GM21390 (cell line): ENCODE measurements at regions not wholly inside any gene's neighbourhood (a gene's known extent, or its start where the extent isn't known, plus 50 kb on each side); places are given as distances from the start of the nearest gene placed in this dataset.
"Not testable (repeated sequence)": the region's sequence is repeated elsewhere in the genome, so short reads cannot be mapped to it uniquely, and the experiment has no call there.

Experiments
- ATAC-seq: cut with Tn5 transposase; IDR thresholded peaks from one replicate; pipeline ENCODE4 v1.9.1; 2021; ENCODE audit not compliant: unreplicated experiment

DNA sequence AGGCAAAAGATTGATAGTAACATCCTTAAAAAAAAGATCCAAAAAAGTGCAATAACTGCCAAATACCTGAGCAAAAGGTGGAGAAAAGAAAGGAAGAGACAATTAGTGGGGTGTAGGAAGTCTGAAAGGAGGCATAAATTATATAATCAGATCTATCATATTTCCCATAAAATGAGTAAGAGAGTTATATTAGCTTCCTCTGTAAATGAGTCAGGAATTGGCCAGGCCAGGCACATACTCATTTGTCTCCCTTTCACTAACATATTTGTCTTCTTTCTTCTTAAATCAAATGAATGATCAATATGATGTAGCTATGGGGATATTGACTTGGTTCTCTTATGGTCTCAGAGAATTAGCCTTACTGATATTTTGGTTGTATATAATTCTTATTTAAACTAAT is 292.3 kb upstream of the CADM2 start:
- no peak for ATAC-seq

DNA sequence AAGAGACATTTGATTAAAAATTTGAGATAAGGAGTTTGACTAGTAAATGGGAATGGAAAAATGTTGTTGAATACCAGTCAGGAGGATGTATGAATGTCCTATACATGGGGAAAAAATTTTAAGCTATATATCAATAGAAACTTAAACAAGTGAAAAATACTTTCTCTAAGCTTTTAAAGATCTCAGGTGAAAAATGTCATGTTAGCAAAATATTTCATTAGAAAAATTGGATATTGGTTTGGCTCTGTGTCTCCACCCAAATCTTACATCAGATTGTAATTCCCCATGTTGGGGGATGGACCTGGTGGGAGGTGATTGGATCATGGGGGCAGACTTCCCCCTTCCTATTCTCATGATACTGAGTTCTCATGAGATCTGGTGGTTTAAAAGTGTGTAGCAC is 279.6 kb upstream of the CADM2 start:
- no peak for ATAC-seq

DNA sequence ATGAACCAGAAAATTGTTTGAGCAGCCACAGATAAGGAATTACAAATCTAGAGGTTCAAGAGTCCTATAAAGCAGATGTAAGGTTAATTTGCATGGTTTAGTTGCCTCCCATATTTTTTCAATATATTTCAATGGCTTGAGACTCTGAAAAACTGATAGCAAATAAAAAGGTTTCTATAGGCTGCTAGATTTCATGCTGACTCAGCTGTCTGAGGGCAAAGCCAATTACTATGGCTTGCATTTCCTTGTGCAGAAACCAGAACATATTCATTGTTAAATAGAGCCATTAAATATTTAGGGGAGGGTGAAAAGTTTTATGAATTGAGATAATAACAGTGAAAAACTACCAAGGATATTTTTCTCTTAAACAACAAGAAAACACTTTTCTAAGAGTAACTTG is 278.1 kb upstream of the CADM2 start:
- ATAC-seq: no peak

DNA sequence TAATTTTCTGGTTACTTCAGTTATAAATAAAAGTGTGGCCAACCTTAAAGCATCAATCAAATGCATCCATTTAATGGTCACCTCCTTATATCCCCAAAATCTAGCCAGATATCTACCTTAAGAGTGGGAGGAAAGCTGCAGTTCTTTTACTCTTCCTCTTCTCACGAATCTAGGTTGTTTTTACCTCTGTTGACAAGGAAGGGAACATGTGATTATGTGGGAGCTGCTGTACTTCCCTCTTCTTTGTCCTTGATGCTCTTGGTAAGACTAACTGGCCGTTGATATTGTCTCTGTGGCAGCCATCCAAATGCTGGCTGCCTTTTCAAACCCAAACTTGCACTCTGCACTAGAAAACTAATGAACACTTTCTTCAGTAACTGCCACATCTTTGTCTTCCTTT is 275.3 kb upstream of the CADM2 start:
- no peak for ATAC-seq

DNA sequence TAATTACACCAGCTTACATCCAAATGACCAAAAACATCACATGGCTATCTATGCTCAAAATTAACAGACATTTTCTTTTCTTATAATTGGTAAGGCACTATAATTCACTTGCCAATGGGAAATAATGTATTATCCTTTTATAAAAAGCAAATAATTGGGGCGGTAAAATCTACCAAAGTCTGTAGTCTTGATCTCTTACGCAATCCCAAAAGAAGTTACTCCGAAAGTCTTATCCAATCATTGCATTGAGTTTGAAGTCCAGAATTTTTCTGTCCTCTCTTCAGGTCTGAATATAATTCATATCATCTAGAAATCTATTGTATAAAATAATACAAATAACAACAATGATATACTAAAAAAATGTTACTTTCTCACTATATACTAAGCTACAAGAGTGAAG is 273.3 kb upstream of the CADM2 start:
- no peak for ATAC-seq

DNA sequence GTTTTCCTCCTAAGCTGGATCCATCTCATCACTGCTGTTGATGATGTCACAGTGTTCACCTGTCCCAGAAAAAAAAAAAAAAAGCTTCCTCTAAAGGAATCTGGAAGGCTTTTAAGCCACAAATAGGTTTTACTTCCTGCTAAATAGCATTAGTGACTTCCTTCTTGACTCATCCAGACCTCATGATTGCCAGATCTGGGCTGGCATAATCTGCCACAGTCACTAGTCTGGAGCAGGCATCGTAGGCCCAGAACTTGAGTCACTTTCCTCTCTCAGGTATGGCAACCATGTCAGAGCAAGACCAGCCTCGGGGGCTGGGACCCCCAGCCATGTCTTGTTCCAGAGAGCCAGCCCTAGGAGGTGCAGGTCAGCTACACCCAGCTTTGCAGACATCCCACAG is 266.5 kb upstream of the CADM2 start:
- ATAC-seq: no peak

DNA sequence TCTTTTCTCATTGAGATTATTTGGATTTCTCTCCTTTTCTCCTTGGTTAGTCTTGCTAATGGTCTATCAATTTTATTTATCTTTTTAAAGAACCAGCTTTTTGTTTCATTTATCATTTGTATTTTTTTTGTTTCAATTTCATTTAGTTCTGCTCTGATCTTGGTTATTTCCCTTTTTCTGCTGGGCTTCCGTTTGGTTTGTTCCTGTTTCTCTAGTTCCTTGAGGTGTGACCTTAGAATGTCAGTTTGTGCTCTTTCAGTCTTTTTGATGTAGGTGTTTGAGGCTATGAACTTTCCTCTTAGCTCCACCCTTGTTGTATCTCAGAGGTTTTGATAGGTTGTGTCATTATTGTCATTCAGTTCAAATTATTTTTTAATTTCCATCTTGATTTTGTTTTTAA is 248.5 kb upstream of the CADM2 start:
- ATAC-seq: not testable (repeated sequence)

DNA sequence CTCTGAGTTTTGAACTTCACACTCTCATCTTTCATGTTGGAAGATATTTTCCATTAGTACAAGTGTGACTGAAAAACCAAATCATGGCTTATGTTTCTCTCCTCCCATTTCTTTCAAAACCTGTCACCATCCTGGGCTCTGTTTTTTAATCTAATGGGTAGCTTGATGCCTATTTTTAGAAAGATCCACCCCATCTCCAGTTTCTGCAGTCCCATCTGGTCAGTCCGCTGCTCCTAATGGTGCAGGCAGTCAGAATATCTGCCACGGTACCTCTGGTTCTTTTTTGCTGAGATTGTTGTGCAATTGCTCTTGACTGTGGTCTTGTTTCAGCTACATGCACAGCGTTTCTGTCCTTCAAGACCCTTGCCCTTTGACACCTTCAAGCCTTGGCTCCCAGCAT is 240.9 kb upstream of the CADM2 start:
- ATAC-seq: no peak

DNA sequence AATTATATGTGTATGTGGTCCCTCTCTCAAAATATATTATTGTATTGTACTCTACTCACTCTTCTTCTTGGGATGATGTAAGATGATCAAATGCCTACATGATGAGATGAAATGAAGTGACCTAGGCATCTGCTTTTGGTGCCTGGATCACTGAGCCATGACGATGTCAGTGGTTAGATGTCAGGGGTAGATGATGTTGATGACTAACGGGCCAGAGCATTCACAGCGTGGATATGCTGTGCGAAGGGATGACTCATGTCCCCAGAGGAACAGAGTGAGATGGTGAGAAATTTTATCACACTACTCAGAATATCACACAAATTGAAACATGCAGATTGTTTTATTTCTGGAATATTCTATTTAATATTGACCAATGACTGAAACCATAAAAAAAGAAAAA is 233.9 kb upstream of the CADM2 start:
- no peak for ATAC-seq

DNA sequence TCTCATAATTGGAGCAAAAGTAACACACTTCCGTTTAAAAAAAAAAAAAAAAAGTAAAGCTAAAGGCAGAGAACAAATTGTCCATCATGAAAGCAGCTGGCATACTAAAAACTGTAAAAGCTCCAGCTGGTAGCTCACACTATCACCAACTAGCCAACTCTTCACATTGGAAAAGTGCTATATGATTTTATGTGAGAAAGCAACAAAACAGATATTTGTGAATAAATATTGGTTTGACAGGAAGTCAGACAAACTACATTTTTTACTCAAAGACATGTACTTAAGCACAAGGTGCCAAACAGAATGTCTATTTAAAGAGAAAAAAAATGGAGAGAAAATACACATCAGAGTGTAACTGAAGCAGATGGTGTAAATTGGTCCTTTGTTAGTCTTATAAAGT is 231.2 kb upstream of the CADM2 start:
- no peak for ATAC-seq

DNA sequence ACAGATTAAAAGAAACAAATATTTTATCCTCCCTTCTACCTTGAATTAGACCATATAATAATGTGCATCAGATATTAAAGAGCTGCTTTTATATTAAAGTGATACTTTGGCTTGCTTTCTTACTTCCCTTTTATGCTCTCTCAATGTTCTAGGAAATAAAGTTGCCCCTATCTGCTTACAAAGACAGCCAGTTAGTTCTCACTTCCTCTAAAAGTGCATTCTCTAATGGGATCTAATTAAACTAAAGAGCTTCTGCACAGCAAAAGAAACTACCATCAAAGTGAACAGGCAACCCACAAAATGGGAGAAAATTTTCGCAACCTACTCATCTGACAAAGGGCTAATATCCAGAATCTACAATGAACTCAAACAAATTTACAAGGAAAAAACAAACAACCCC is 224.1 kb upstream of the CADM2 start:
- not testable (repeated sequence) for ATAC-seq

DNA sequence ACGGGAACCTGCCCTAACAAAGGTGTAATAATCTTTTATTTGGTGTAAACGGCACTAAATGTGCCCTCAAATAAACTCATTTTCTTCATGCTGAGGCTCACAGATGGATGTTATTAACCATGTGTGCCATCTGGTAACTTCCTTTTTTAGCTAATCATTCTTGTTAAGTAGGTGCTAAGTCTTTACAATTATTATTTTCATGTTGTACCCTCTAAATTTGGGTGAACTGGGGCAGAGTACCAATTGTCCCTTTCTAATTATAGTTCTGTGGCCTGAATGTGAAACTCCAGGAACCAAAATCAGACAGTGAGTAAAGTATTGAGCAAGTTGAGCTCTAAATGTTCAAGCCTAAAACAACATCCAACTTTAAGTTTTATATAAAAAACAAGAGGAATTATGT is 220.7 kb upstream of the CADM2 start:
- no peak for ATAC-seq

DNA sequence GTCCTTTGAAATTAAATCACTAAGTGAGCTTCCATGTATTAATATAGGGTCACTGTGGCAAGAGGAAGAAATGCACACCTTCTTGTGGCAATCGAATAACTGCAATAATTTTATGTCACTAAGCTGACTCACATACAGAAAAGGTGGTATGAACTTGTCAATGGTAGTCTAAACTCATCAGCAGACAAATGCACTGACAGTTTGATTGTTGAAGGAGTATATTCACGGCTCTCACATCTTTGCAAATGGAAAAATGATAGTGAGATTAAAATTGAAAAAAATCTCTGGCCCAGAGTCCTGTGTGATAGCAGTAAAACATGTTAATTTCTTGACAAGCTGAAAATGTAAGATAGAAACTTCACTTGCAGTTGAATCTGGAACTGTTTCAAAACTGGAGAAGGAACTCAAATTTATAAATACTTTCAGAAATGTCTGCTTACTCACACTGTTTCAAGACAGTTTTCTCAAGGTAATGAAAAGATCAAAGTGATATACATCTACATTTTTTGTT is 215.8 kb upstream of the CADM2 start:
- no peak for ATAC-seq

DNA sequence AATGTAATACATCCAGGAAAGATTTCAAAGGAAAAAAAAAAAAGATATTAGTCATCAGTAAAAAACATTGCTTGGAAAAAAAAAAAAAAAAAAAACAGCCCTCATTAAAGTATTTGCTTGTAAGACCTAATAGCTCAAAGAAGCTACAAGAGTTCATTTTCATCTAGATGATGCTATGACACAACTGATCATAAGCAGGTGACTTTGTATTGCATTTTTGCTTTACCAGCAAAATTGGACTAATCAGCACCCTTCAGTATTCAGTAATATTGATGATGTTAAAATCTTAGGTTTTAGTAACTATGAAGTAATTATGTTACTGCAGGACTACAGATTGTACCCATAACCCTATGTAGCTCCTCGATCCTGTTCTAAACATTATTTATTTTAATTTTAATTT is 214.7 kb upstream of the CADM2 start:
- ATAC-seq: no peak

DNA sequence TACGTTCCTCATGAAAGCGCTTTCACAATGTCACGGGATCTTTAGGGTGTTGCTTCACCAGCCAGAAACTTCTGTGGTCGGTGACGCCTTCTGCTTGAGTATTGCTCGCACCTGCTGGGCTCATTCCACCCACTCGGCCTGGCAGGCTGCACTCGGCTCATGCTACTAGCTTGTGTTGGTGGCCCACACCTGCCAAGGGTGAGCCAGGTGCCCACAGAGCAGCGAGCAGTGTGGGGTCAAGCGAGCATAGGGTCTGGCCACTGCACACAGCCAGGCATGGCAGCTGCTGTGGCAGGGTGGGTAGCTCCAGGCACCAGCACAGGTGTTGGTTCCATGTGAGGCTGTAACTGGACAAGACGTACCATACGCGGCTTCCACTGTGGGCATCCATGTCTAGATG is 202.9 kb upstream of the CADM2 start:
- no peak for ATAC-seq

DNA sequence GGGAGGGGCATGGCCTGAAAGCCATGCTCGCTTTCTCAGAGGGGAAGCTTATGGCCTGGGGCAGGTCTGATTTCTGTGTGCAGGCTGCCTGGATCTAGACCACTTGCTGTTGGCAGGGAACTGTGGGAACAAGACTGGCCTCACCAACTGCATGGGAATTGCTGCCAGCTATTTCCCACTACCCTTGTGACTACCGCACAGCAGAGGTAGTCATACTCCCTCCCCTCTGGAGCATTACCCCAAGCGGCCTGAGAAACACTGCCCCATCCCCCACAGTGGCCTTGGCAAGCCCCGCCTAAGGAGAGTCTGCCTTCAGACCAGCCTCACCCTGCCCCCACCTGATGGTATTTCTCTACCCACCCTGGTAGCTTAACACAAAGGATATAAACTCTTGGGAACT is 199.4 kb upstream of the CADM2 start:
- no peak for ATAC-seq

DNA sequence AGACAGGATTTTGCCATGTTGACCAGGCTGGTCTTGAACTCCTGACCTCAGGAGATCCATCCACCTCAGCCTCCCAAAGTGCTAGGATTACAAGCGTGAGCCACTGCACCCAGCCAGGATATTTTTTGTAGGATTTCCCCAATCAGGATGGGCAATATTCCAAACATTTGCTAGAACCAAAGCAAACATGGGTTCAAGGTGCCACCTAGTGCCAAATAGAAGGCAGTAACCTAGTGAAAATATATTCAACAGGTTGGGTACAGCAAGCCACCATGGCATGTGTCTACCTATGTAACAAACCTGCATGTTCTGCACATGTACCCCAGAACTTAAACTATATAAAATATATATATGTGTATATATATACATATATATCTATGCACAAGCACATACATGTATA is 185.9 kb upstream of the CADM2 start:
- no peak for ATAC-seq

DNA sequence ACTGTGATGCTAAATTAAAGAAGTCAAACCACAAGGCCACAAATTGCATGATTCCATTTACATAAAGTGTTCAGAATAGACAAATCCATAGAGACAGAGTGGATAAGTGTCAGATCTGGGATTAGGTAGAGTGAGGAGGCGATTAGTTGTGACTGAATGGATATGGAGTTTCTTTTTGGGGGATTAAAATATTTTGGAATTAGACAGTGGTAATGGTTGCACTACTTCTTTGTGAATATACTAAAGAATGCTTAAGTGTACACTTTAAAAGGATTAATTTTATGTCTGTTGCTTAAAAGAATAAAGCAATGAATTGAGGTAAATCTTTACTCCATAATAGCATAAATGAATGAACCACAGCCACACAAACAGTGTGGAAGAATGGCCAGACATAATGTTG is 175.5 kb upstream of the CADM2 start:
- no peak for ATAC-seq

DNA sequence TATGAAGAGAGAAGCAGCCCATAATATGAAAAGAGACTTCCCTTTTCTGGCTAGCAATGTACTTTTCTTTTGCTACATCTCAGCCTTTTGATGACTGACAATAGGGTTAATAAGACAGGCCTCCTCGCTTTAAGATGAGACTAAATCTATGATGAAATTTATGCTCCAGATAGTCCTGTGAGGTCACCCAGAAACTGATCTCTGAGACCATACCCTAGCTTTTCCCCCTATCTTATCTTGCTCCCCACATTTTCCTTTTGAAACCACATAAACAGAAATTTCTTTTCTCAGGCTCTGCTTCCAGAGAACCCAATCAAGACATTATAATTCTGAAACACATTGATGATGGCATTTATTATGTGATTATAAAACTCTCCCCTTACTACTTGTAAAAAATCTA is 168.8 kb upstream of the CADM2 start:
- no peak for ATAC-seq

DNA sequence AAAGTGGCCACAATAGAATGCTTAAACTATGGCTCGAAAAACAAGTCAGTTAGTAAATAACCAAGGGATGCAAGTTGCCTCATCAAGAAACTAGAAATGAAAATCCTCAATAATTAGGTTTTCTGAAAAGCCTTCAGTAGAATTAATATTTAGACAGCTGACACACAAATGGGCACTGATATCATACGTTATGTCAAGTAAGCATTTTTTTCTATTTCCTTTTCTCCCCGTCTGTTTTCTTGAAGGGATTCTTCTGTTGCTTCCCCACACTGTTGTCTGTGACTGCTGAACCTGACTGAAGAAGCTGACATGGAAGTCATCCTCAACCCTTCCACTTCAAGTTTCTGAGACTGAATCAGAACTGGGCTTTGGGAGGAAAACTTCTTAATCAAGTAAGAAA is 151.8 kb upstream of the CADM2 start:
- no peak for ATAC-seq

DNA sequence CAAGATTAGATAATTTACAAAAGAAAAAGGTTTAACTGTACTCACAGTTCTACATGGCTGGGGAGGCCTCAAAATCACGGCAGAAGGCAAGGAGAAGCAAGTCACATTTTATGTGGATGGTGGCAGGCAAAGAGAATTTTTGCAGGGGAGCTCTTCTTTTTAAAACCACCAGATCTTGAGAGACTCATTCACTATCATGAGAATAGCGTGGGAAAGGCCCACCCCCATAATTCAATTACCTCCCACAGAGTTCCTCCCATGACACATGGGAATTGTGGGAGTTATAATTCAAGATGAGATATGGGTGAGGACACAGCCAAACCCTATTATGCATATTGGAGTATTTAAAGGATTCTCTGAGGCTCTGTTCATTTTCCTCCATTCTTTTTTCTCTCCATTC is 138.7 kb upstream of the CADM2 start:
- no peak for ATAC-seq

DNA sequence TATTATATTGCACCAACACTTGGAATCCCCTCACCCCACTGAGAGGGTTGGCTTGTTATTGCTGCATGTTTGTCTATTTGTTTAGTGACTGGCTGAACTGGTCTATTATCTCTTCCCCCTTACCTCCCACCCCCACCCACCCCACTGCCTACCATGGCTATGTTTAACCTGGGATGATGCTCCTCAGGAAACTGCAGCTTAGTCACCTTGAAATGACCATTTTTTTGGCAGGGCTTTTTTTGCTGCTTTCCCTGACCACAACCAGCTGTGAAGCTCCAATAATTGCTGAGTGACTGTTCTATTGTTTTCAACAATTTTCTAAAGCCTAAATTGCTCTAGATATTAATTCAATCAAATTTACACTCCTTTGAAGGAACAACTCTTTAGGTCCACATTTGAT is 137.9 kb upstream of the CADM2 start:
- no peak for ATAC-seq

DNA sequence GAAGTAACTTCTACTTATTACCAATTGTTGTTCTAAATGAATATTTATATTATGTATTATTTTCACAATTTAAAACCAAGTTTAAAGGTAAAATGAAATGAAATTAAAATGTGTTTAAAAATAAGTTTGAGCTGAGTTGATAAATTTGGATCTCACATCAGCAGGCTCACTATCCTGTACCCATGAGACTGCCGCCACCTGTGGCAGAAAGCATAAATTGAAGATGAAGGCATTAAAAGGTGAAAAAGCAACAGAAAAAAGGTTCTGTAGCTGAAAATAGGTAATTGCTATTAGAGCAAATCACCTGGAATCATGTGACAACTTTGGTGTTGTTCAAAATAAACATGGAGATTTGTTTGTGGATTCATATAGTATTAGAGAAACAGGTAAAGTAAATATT is 133.0 kb upstream of the CADM2 start:
- no peak for ATAC-seq

DNA sequence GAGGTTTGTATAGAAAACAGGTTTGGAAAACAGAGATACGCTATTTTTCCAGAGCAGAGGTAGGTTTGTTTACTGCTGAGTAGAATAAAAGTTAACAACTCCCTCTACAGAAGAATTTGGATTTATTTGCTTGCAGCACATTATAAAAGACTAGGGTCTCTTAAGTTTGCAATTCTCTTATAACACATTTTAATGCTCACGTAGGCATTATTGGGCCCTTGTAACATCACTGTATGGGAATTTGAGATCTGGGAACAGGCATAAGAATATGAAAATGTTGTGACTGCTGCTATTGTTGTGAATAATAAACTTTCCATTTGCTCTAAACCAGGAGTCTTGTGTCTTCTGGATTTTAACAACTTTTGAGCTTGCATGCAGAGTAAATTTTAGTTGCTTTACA is 128.3 kb upstream of the CADM2 start:
- no peak for ATAC-seq
